NB4 (cell line): ENCODE measurements at regions not wholly inside any gene's neighbourhood (a gene's known extent, or its start where the extent isn't known, plus 50 kb on each side); places are given as distances from the start of the nearest gene placed in this dataset.

Experiments used
- DNase-seq: peaks from one replicate; pipeline ENCODE4 v3.0.0; 2010; ENCODE audit warnings: low read depth
- H3K4me3 ChIP-seq: one replicate; pipeline ENCODE4 v1.5.1; 2011; ENCODE audit warnings: mild to moderate bottlenecking, low read depth, low read length, moderate library complexity
- CTCF ChIP-seq: IDR thresholded peaks from one replicate; pipeline ENCODE4 v1.5.1; 2012; ENCODE audit warnings: low read depth, low read length
- MAX ChIP-seq: IDR thresholded peaks from 2 replicates; pipeline ENCODE4 v1.6.1; 2011; ENCODE audit warnings: low read depth, low read length
- MYC ChIP-seq: IDR thresholded peaks from 2 replicates; pipeline ENCODE4 v1.6.1; 2011; ENCODE audit warnings: low read depth, low read length
- POLR2A ChIP-seq: IDR thresholded peaks from 2 replicates; pipeline ENCODE4 v1.6.1; 2011; ENCODE audit warnings: mild to moderate bottlenecking; ENCODE audit not compliant: insufficient read length; ENCODE audit errors: extremely low read depth

GRCh38 chr11:38307455-38307854 is 1709.4 kb upstream of the RAG2 start:
- DNase-seq, result no peak
- no peak overlapping the region for H3K4me3 ChIP-seq
- no peak for TF ChIP-seq CTCF
- TF ChIP-seq MAX, result no peak
- TF ChIP-seq POLR2A, result no peak
- no peak for TF ChIP-seq MYC

- DNase-seq, result no peak
- TF ChIP-seq MYC, result no peak
- TF ChIP-seq MAX, result no peak
- TF ChIP-seq POLR2A, result no peak
- TF ChIP-seq CTCF, result no peak
Observed at GRCh38 chr11:38305682-38306081, 1707.6 kb upstream of the RAG2 start.

GRCh38 chr11:38304926-38305325 is 1706.9 kb upstream of the RAG2 start:
- no peak for TF ChIP-seq POLR2A
- TF ChIP-seq CTCF, result no peak
- no peak for TF ChIP-seq MAX
- no peak for TF ChIP-seq MYC
- no peak overlapping the region for H3K4me3 ChIP-seq

More at GRCh38 chr11:38305682-38306081, 1707.6 kb upstream of the RAG2 start:
- H3K4me3 ChIP-seq, result no peak overlapping the region

GRCh38 chr11:38302564-38302963 is 1704.5 kb upstream of the RAG2 start:
- H3K4me3 ChIP-seq, result no peak overlapping the region
- TF ChIP-seq POLR2A (no peak), CTCF (no peak), MAX (no peak), MYC (no peak)
- DNase-seq, result no peak

More at GRCh38 chr11:38304926-38305325, 1706.9 kb upstream of the RAG2 start:
- DNase-seq, result no peak

- no peak for DNase-seq
- no peak overlapping the region for H3K4me3 ChIP-seq
- no peak for TF ChIP-seq CTCF
- no peak for TF ChIP-seq POLR2A
- no peak for TF ChIP-seq MAX
- no peak for TF ChIP-seq MYC
Observed at GRCh38 chr11:38300570-38300969, 1702.5 kb upstream of the RAG2 start.

- no peak for DNase-seq
- H3K4me3 ChIP-seq, result no peak overlapping the region
- no peak for TF ChIP-seq POLR2A
- TF ChIP-seq CTCF, result no peak
- no peak for TF ChIP-seq MAX
- TF ChIP-seq MYC, result no peak
Observed at GRCh38 chr11:38296211-38296776, 1698.3 kb upstream of the RAG2 start.
